ENCODE measurements at regions not wholly inside any gene's neighbourhood (a gene's known extent, or its start where the extent isn't known, plus 50 kb on each side); places are given as distances from the start of the nearest gene placed in this dataset.

DNA sequence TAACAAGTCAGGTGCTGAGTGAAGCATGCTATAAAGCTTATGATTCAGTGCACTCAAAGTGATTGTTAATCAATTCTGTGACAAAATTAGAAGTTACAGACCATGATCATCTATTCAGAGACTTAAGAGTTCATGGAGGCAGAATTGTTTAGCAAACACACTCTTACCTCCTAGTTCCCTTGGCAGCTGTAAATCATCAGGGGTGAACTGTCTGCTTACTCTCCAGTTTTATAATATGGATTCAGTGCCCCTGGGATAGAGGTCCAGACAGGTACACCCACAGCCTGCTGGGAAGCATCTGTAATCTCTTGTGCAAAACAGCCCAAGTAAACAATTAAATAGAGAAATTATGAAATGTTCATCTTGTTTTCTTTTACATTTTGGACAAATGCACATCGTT is 835.0 kb upstream of the COBL start:
- TF ChIP-seq POLR2AphosphoS5 (IDR thresholded peaks at IDR 0.05) (no peak), POLR2A (IDR thresholded peaks at IDR 0.05) (no peak)
- TF ChIP-seq, protein P1, sequence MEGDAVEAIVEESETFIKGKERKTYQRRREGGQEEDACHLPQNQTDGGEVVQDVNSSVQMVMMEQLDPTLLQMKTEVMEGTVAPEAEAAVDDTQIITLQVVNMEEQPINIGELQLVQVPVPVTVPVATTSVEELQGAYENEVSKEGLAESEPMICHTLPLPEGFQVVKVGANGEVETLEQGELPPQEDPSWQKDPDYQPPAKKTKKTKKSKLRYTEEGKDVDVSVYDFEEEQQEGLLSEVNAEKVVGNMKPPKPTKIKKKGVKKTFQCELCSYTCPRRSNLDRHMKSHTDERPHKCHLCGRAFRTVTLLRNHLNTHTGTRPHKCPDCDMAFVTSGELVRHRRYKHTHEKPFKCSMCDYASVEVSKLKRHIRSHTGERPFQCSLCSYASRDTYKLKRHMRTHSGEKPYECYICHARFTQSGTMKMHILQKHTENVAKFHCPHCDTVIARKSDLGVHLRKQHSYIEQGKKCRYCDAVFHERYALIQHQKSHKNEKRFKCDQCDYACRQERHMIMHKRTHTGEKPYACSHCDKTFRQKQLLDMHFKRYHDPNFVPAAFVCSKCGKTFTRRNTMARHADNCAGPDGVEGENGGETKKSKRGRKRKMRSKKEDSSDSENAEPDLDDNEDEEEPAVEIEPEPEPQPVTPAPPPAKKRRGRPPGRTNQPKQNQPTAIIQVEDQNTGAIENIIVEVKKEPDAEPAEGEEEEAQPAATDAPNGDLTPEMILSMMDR (IDR thresholded peaks at IDR 0.05): no peak
